ENCODE measurements at regions not wholly inside any gene's neighbourhood (a gene's known extent, or its start where the extent isn't known, plus 50 kb on each side); places are given as distances from the start of the nearest gene placed in this dataset.

GRCh38 chr5:82622205-82622604 lies 344.1 kb upstream of the RPS23 start:
- Histone ChIP-seq H3K27ac (no peak overlapping the region), H3K4me1 (no peaks in the 10 kb centered on the region), H3K9me3 (no peaks in the 10 kb centered on the region), H3K4me3 (no peak overlapping the region), H3K27me3 (no peaks in the 10 kb centered on the region), H3K36me3 (no peaks in the 10 kb centered on the region)
- TF ChIP-seq CTCF (IDR thresholded peaks at IDR 0.05): no peak
- TF ChIP-seq POLR2A (IDR thresholded peaks at IDR 0.05): no peak
- TF ChIP-seq POLR2AphosphoS5 (IDR thresholded peaks at IDR 0.05): no peak
- intact Hi-C loops (cut with DNase I; ENCODE audit: low total_unique reads): no loop called here
- DNase-seq (ENCODE audit: low spot score in 2 of 2): no peak

- intact Hi-C loops (cut with DNase I; ENCODE audit: low total_unique reads): no loop called here
- no peak for TF ChIP-seq POLR2AphosphoS5 (IDR thresholded peaks at IDR 0.05)
- no peak for TF ChIP-seq POLR2A (IDR thresholded peaks at IDR 0.05)
- TF ChIP-seq CTCF (IDR thresholded peaks at IDR 0.05): no peak
- DNase-seq (ENCODE audit: low spot score in 2 of 2): no peak
Observed at GRCh38 chr5:82620957-82621600, 342.9 kb upstream of the RPS23 start.

GRCh38 chr5:82619097-82619496 lies 340.9 kb upstream of the RPS23 start:
- DNase-seq (ENCODE audit: low spot score in 2 of 2): no peak
- intact Hi-C loops (cut with DNase I; ENCODE audit: low total_unique reads): no loop called here
- TF ChIP-seq POLR2AphosphoS5 (IDR thresholded peaks at IDR 0.05) (no peak), POLR2A (IDR thresholded peaks at IDR 0.05) (no peak), CTCF (IDR thresholded peaks at IDR 0.05) (no peak)
- H3K4me1 ChIP-seq: no peaks in the 10 kb centered on the region
- H3K4me3 ChIP-seq: no peak overlapping the region
- H3K9me3 ChIP-seq: no peaks in the 10 kb centered on the region
- no peaks in the 10 kb centered on the region for H3K36me3 ChIP-seq
- no peak overlapping the region for H3K27ac ChIP-seq
- no peaks in the 10 kb centered on the region for H3K27me3 ChIP-seq

More at GRCh38 chr5:82620957-82621600, 342.9 kb upstream of the RPS23 start:
- H3K4me1 ChIP-seq: no peaks in the 10 kb centered on the region
- H3K9me3 ChIP-seq: no peaks in the 10 kb centered on the region
- H3K27ac ChIP-seq: no peak overlapping the region
- H3K36me3 ChIP-seq: no peaks in the 10 kb centered on the region
- H3K4me3 ChIP-seq: no peak overlapping the region
- H3K27me3 ChIP-seq: no peaks in the 10 kb centered on the region

- Histone ChIP-seq H3K27ac (no peak overlapping the region), H3K4me3 (no peak overlapping the region), H3K4me1 (no peaks in the 10 kb centered on the region), H3K36me3 (no peaks in the 10 kb centered on the region), H3K9me3 (no peaks in the 10 kb centered on the region), H3K27me3 (no peaks in the 10 kb centered on the region)
- no peak for TF ChIP-seq POLR2A (IDR thresholded peaks at IDR 0.05)
- TF ChIP-seq POLR2AphosphoS5 (IDR thresholded peaks at IDR 0.05): no peak
- TF ChIP-seq CTCF (IDR thresholded peaks at IDR 0.05): no peak
- intact Hi-C loops (cut with DNase I; ENCODE audit: low total_unique reads): no loop called here
- DNase-seq (ENCODE audit: low spot score in 2 of 2): no peak
Observed at GRCh38 chr5:82614706-82615105, 336.6 kb upstream of the RPS23 start.

- DNase-seq (ENCODE audit: low spot score in 2 of 2): no peak
- no peak overlapping the region for H3K4me3 ChIP-seq
- H3K27ac ChIP-seq: no peak overlapping the region
Observed at GRCh38 chr5:82613891-82614290, 335.7 kb upstream of the RPS23 start.

More at GRCh38 chr5:82613891-82614290, 335.7 kb upstream of the RPS23 start:
- Histone ChIP-seq H3K36me3 (no peaks in the 10 kb centered on the region), H3K9me3 (no peaks in the 10 kb centered on the region), H3K4me1 (no peaks in the 10 kb centered on the region), H3K27me3 (no peaks in the 10 kb centered on the region)
- no peak for TF ChIP-seq POLR2A (IDR thresholded peaks at IDR 0.05)
- no peak for TF ChIP-seq CTCF (IDR thresholded peaks at IDR 0.05)
- TF ChIP-seq POLR2AphosphoS5 (IDR thresholded peaks at IDR 0.05): no peak
- intact Hi-C loops (cut with DNase I; ENCODE audit: low total_unique reads): no loop called here
